ENCODE measurements at regions not wholly inside any gene's neighbourhood (a gene's known extent, or its start where the extent isn't known, plus 50 kb on each side); places are given as distances from the start of the nearest gene placed in this dataset.

- TF ChIP-seq POLR2AphosphoS5 (IDR thresholded peaks at IDR 0.05) (no peak), CTCF (IDR thresholded peaks at IDR 0.05) (no peak), POLR2A (IDR thresholded peaks at IDR 0.05) (no peak)
These were observed 1117.3 kb downstream of the BRD1 start for GRCh38 chr22:48710410-48710809.
